Adrenal gland (tissue), 5 donors: ENCODE measurements at regions not wholly inside any gene's neighbourhood (a gene's known extent, or its start where the extent isn't known, plus 50 kb on each side); places are given as distances from the start of the nearest gene placed in this dataset.

ENCODE experiments used
- POLR2A ChIP-seq, 2 donors: fragments of 450-650 bp; IDR thresholded peaks; one replicate each; pipeline ENCODE4 v1.6.1; 2017; ENCODE audit warnings: antibody characterized with exemption in 2 of 2, mild to moderate bottlenecking in 2 of 2, moderate library complexity in 1 of 2
- TF ChIP-seq, protein P1 (sequence below), 6 experiments: fragments of 450-650 bp in 4 of 6; fragments of 200-600 bp in 2 of 6; sonication (generic) in 1 of 6; IDR thresholded peaks; 1 replicate in 5 of 6; 2 replicates in 1 of 6; pipeline versions ENCODE4 v1.5.1 to v1.8.0; 2016 to 2021; ENCODE audit warnings: antibody characterized with exemption in 6 of 6, mild to moderate bottlenecking in 2 of 6, moderate library complexity in 1 of 6
- donor health status: DM: no; HTN: no; CAD: no.

DNA sequence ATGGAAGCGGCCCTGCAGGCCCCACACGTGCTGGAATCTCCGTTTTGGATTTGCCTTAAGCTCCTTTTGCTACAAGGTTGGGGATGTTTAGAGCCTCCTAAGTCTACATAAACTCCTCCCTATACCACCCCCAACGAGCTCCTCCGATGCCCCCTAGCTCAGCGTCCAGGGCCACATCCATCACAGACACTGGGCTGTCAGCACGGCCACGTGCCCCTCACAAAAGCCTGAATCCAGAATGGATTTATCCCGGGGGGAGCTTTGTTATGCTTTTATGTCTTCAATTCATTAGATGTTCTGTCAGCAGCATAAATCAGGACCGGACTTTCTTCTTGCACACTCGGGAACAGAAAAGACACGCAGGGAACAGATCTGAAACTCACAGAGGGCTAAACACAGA is 52.6 kb upstream of the CD82 start:
- TF ChIP-seq, protein P1, sequence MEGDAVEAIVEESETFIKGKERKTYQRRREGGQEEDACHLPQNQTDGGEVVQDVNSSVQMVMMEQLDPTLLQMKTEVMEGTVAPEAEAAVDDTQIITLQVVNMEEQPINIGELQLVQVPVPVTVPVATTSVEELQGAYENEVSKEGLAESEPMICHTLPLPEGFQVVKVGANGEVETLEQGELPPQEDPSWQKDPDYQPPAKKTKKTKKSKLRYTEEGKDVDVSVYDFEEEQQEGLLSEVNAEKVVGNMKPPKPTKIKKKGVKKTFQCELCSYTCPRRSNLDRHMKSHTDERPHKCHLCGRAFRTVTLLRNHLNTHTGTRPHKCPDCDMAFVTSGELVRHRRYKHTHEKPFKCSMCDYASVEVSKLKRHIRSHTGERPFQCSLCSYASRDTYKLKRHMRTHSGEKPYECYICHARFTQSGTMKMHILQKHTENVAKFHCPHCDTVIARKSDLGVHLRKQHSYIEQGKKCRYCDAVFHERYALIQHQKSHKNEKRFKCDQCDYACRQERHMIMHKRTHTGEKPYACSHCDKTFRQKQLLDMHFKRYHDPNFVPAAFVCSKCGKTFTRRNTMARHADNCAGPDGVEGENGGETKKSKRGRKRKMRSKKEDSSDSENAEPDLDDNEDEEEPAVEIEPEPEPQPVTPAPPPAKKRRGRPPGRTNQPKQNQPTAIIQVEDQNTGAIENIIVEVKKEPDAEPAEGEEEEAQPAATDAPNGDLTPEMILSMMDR (IDR thresholded peaks at IDR 0.05) = no peak
- TF ChIP-seq POLR2A (IDR thresholded peaks at IDR 0.05) = no peak
